A549 (cell line): ENCODE measurements at regions not wholly inside any gene's neighbourhood (a gene's known extent, or its start where the extent isn't known, plus 50 kb on each side); places are given as distances from the start of the nearest gene placed in this dataset.

Experiments used
- EP300 ChIP-seq, 2 experiments: fragments of >200 bp; sonication (Bioruptor Twin); formaldehyde crosslinking; IDR thresholded peaks; 2 replicates in 1 of 2; 3 replicates in 1 of 2; pipeline ENCODE4 v1.6.1; 2016 to 2017
- HDAC2 ChIP-seq: fragments of 200-600 bp; sonication (generic); IDR thresholded peaks from 2 replicates; pipeline ENCODE4 v1.6.1; 2016
- POLR2A ChIP-seq: IDR thresholded peaks from 2 replicates; pipeline ENCODE4 v1.6.1; 2012; ENCODE audit warnings: mild to moderate bottlenecking, low read length
- TF ChIP-seq, protein P1 (sequence below): fragments of >200 bp; sonication (Bioruptor Twin); formaldehyde crosslinking; IDR thresholded peaks from 3 replicates; pipeline ENCODE4 v1.5.1; 2016
- TF ChIP-seq, protein P2 (sequence below): fragments of 450-650 bp; IDR thresholded peaks from 2 replicates; pipeline ENCODE4 v1.6.1; 2014; ENCODE audit warnings: antibody characterized with exemption

DNA sequence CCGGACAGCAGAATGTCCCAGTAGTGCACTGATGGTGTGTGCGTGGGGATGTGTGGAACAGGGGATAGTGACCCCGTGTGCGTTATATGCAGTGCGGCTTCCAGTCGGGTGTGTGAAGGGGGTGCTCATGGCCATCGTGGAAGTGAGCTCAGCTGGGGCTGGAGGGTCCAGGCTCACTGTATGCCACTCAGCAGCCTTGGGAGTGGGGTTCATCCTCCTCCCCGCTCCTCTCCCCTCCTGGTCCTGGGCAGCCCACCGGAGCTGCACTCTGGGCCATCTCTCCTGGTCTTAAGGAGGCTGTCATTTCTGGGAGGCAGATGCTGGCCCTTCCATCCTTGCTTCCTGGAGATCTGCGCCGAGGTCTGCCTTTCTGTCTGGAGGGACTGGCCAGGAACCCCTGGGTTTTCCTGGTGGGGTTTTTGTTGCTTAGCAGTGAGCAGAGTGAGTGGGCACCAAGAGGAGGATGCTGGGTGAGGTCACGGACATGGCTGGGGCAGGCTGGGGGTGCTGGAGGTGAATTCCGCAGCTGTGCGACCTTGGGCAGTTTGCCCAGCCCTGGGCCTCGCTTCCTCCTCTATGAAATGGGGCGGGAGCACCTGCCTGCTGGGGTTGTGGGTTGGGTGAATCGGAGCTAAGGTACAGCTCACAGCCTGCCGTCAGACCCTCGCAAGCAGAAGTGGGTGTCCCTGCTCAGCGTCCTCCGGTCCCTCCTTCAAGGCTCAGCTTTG lies 164.1 kb downstream of the SEC14L1 start:
- no peak for TF ChIP-seq POLR2A
- TF ChIP-seq, protein P1, sequence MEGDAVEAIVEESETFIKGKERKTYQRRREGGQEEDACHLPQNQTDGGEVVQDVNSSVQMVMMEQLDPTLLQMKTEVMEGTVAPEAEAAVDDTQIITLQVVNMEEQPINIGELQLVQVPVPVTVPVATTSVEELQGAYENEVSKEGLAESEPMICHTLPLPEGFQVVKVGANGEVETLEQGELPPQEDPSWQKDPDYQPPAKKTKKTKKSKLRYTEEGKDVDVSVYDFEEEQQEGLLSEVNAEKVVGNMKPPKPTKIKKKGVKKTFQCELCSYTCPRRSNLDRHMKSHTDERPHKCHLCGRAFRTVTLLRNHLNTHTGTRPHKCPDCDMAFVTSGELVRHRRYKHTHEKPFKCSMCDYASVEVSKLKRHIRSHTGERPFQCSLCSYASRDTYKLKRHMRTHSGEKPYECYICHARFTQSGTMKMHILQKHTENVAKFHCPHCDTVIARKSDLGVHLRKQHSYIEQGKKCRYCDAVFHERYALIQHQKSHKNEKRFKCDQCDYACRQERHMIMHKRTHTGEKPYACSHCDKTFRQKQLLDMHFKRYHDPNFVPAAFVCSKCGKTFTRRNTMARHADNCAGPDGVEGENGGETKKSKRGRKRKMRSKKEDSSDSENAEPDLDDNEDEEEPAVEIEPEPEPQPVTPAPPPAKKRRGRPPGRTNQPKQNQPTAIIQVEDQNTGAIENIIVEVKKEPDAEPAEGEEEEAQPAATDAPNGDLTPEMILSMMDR, result no peak
- TF ChIP-seq HDAC2, result no peak
- TF ChIP-seq, protein P2, sequence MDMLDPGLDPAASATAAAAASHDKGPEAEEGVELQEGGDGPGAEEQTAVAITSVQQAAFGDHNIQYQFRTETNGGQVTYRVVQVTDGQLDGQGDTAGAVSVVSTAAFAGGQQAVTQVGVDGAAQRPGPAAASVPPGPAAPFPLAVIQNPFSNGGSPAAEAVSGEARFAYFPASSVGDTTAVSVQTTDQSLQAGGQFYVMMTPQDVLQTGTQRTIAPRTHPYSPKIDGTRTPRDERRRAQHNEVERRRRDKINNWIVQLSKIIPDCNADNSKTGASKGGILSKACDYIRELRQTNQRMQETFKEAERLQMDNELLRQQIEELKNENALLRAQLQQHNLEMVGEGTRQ, result no peak
- no peak for TF ChIP-seq EP300 (IDR thresholded peaks at IDR 0.05)
